B cell (primary cell): ENCODE measurements at regions not wholly inside any gene's neighbourhood (a gene's known extent, or its start where the extent isn't known, plus 50 kb on each side); places are given as distances from the start of the nearest gene placed in this dataset.

Source experiments
- CTCF ChIP-seq: fragments of 200-600 bp; IDR thresholded peaks from one replicate; pipeline ENCODE4 v1.8.0; 2022; ENCODE audit warnings: antibody characterized with exemption, mild to moderate bottlenecking
- EZH2 ChIP-seq: IDR thresholded peaks from 2 replicates; pipeline ENCODE4 v1.6.1; 2012; ENCODE audit warnings: borderline replicate concordance, low read depth, mild to moderate bottlenecking, moderate library complexity, low read length; ENCODE audit not compliant: insufficient read depth, poor library complexity, severe bottlenecking

GRCh38 chr12:65585648-65586602 lies 238.4 kb upstream of the HMGA2 start:
- TF ChIP-seq CTCF, result no peak
- TF ChIP-seq EZH2, result no peak
